ENCODE measurements at regions not wholly inside any gene's neighbourhood (a gene's known extent, or its start where the extent isn't known, plus 50 kb on each side); places are given as distances from the start of the nearest gene placed in this dataset.

- ATAC-seq (no peak), DNase-seq (ENCODE audit: low spot score) (no peak), FAIRE-seq (no peak)
- Histone ChIP-seq H2AFZ (ENCODE audit: low read length) (no peak overlapping the region), H3K36me3 (replicated peaks in 1 of 2; ENCODE audit: control insufficient read depth in 1 of 2, insufficient read depth in 2 of 2, low read length in 2 of 2) (no peaks in the 10 kb centered on the region), H4K20me1 (ENCODE audit: insufficient read depth, low read length) (no peaks in the 10 kb centered on the region), H3K27me3 (ENCODE audit: control insufficient read depth in 1 of 2, insufficient read depth in 2 of 2, low read length in 2 of 2) (peaks cover 0 to 6% of the 10 kb centered on the region in 2 experiments; a peak in 1 of 5 replicates), H3K9me3 (ENCODE audit: low read length) (no peaks in the 10 kb centered on the region), H3K79me2 (ENCODE audit: insufficient read depth, low read length) (no peaks in the 10 kb centered on the region), H3K4me2 (ENCODE audit: low read depth, low read length) (no peak overlapping the region), H3K4me3 (replicated peaks in 1 of 3; ENCODE audit: insufficient read depth in 1 of 3, low read depth in 2 of 3, low read length in 3 of 3) (no peak overlapping the region), H3K4me1 (ENCODE audit: insufficient read depth, low read length) (no peaks in the 10 kb centered on the region), H3K27ac (ENCODE audit: extremely low read length, insufficient read depth, low read length) (no peak overlapping the region), H3K9ac (ENCODE audit: insufficient read depth, low read depth, low read length) (no peak overlapping the region)
- ChIA-PET CTCF (ENCODE audit: low intra/inter-chr PET ratio, low total read pairs) (no interaction called here), POLR2A (no interaction called here)
- intact Hi-C loops (cut with micrococcal nuclease; ENCODE audit: unreplicated experiment) (no loop called here), in situ Hi-C loops (cut with HindIII; ENCODE audit: extremely low pct_ligation_motif_present, low pct_unique_long_range_greater_than_20kb) (no loop called here)
- BruUV-seq (replicated peaks) = no TSS peak
- 9% methylated on average over 5 of the region's 5 CpGs for WGBS (ENCODE audit: low lambda C conversion rate)
- TF ChIP-seq STAT6 (CRISPR knock-in tag; IDR thresholded peaks at IDR 0.05; ENCODE audit: borderline replicate concordance) = no peak
Observed at GRCh38 chr11:13852481-13852880, 110.0 kb upstream of the SPON1 start.

- Histone ChIP-seq H3K36me3 (replicated peaks in 1 of 2; ENCODE audit: control insufficient read depth in 1 of 2, insufficient read depth in 2 of 2, low read length in 2 of 2) (no peaks in the 10 kb centered on the region), H3K9ac (ENCODE audit: insufficient read depth, low read depth, low read length) (no peak overlapping the region), H3K4me2 (ENCODE audit: low read depth, low read length) (no peak overlapping the region), H3K79me2 (ENCODE audit: insufficient read depth, low read length) (no peaks in the 10 kb centered on the region), H4K20me1 (ENCODE audit: insufficient read depth, low read length) (no peaks in the 10 kb centered on the region), H3K4me1 (ENCODE audit: insufficient read depth, low read length) (no peaks in the 10 kb centered on the region), H3K9me3 (ENCODE audit: low read length) (no peaks in the 10 kb centered on the region), H2AFZ (ENCODE audit: low read length) (no peak overlapping the region), H3K27ac (ENCODE audit: extremely low read length, insufficient read depth, low read length) (no peak overlapping the region), H3K27me3 (ENCODE audit: control insufficient read depth in 1 of 2, insufficient read depth in 2 of 2, low read length in 2 of 2) (no peaks in the 10 kb centered on the region; a peak in 1 of 5 replicates), H3K4me3 (replicated peaks in 1 of 3; ENCODE audit: insufficient read depth in 1 of 3, low read depth in 2 of 3, low read length in 3 of 3) (no peak overlapping the region)
- ChIA-PET CTCF (ENCODE audit: low intra/inter-chr PET ratio, low total read pairs) (no interaction called here), POLR2A (no interaction called here)
- DNase-seq (ENCODE audit: low spot score) (no peak), ATAC-seq (no peak), FAIRE-seq (no peak)
- BruUV-seq (replicated peaks) = no TSS peak
- 0% methylated on average over 3 of the region's 3 CpGs for WGBS (ENCODE audit: low lambda C conversion rate)
- TF ChIP-seq PHB2 (IDR thresholded peaks at IDR 0.05; ENCODE audit: partially characterized antibody) = no peak
- no peak for TF ChIP-seq SALL1 (CRISPR knock-in tag; IDR thresholded peaks at IDR 0.05)
- in situ Hi-C loops (cut with HindIII; ENCODE audit: extremely low pct_ligation_motif_present, low pct_unique_long_range_greater_than_20kb) (no loop called here), intact Hi-C loops (cut with micrococcal nuclease; ENCODE audit: unreplicated experiment) (no loop called here)
Observed at GRCh38 chr11:13857828-13858227, 104.7 kb upstream of the SPON1 start.
